Esophagus squamous epithelium (tissue), 4 donors: ENCODE measurements at regions not wholly inside any gene's neighbourhood (a gene's known extent, or its start where the extent isn't known, plus 50 kb on each side); places are given as distances from the start of the nearest gene placed in this dataset.

Source experiments
- POLR2A ChIP-seq, 4 donors: fragments of 450-650 bp; IDR thresholded peaks; one replicate each; pipeline ENCODE4 v1.6.1; 2017; ENCODE audit warnings: antibody characterized with exemption in 4 of 4, mild to moderate bottlenecking in 4 of 4, moderate library complexity in 3 of 4
- TF ChIP-seq, protein P1 (sequence below), 6 experiments: fragments of 450-650 bp in 4 of 6; fragments of 200-600 bp in 2 of 6; sonication (generic) in 2 of 6; IDR thresholded peaks; one replicate each; pipeline ENCODE4 v1.5.1; 2016 to 2019; ENCODE audit warnings: antibody characterized with exemption in 6 of 6, mild to moderate bottlenecking in 4 of 6, moderate library complexity in 4 of 6

DNA sequence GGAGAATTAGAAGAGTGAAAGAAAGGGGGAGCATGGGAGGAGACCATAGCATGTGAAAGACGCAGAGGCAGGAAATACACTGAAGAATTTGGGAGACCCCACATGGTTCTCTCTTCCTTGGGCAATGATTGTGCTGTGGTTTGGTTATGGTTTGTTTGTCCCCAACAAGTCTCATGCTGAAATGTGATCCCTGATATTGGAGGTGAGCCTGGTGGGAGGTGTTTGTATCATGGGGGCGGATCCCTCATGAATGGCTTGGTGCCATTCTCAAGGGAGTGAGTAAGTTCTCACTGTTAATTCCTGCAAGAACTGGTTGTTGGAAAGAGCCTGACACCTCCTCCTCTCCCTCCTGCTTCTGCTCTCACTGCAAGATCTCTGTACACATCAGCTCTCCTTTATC is 78.6 kb upstream of the RAI2 start:
- TF ChIP-seq, protein P1, sequence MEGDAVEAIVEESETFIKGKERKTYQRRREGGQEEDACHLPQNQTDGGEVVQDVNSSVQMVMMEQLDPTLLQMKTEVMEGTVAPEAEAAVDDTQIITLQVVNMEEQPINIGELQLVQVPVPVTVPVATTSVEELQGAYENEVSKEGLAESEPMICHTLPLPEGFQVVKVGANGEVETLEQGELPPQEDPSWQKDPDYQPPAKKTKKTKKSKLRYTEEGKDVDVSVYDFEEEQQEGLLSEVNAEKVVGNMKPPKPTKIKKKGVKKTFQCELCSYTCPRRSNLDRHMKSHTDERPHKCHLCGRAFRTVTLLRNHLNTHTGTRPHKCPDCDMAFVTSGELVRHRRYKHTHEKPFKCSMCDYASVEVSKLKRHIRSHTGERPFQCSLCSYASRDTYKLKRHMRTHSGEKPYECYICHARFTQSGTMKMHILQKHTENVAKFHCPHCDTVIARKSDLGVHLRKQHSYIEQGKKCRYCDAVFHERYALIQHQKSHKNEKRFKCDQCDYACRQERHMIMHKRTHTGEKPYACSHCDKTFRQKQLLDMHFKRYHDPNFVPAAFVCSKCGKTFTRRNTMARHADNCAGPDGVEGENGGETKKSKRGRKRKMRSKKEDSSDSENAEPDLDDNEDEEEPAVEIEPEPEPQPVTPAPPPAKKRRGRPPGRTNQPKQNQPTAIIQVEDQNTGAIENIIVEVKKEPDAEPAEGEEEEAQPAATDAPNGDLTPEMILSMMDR (IDR thresholded peaks at IDR 0.05), result no peak
- TF ChIP-seq POLR2A (IDR thresholded peaks at IDR 0.05), result no peak
